ENCODE measurements at regions not wholly inside any gene's neighbourhood (a gene's known extent, or its start where the extent isn't known, plus 50 kb on each side); places are given as distances from the start of the nearest gene placed in this dataset.

- H3K4me3 ChIP-seq (ENCODE audit: low read depth in 1 of 3, low read length in 3 of 3): peak overlapping the region; percentile 59 to 75 (median 72)
- H3K36me3 ChIP-seq (ENCODE audit: control insufficient read depth in 4 of 4, insufficient read depth in 3 of 4, low read depth in 1 of 4, low read length in 3 of 4): no peaks in the 10 kb centered on the region
- TF ChIP-seq GABPA (IDR thresholded peaks at IDR 0.05 in 1 of 2, conservative IDR thresholded peaks at IDR 0.05 in 1 of 2): no peak
- TF ChIP-seq CTCF (IDR thresholded peaks at IDR 0.05; ENCODE audit: low read depth, low read length, missing input control): no peak
- TF ChIP-seq REST (IDR thresholded peaks at IDR 0.05): no peak
- TF ChIP-seq JUND (IDR thresholded peaks at IDR 0.05): no peak
- no peak for TF ChIP-seq RXRA (IDR thresholded peaks at IDR 0.05)
- no peak for TF ChIP-seq MAX (IDR thresholded peaks at IDR 0.05)
- no peak for TF ChIP-seq SP1 (IDR thresholded peaks at IDR 0.05)
- TF ChIP-seq ATF3 (IDR thresholded peaks at IDR 0.05): no peak
- TF ChIP-seq HNF4G (IDR thresholded peaks at IDR 0.05): no peak
- TF ChIP-seq YY1 (IDR thresholded peaks at IDR 0.05): no peak
- TF ChIP-seq NR2F2 (IDR thresholded peaks at IDR 0.05): no peak
- no peak for TF ChIP-seq HNF4A (conservative IDR thresholded peaks at IDR 0.05)
- no peak for TF ChIP-seq RAD21 (IDR thresholded peaks at IDR 0.05)
- no peak for TF ChIP-seq FOXA1 (IDR thresholded peaks at IDR 0.05)
- WGBS: 26% methylated on average over 2 of the region's 2 CpGs
- peak overlapping the region; percentile 92 to 100 for H3K9ac ChIP-seq (ENCODE audit: low read depth in 1 of 2, low read length in 2 of 2)
- no peaks in the 10 kb centered on the region for H3K27me3 ChIP-seq (ENCODE audit: control insufficient read depth in 4 of 4, insufficient read depth in 4 of 4, low read length in 3 of 4)
- DNase-seq (ENCODE audit: low spot score): no peak
- peaks cover 7 to 23% (median 10%) of the 10 kb centered on the region in 4 donors for H3K4me1 ChIP-seq (ENCODE audit: control insufficient read depth in 4 of 4, insufficient read depth in 4 of 4, low read length in 3 of 4)
- peak overlapping the region; percentile 95 to 99 for H3K27ac ChIP-seq (ENCODE audit: low read depth in 1 of 2, low read length in 2 of 2)
- H3K9me3 ChIP-seq (ENCODE audit: control insufficient read depth in 4 of 4, low read length in 3 of 4): no peaks in the 10 kb centered on the region
Observed at GRCh38 chr9:683509-684021, 157.9 kb upstream of the DMRT1 start.

- H3K36me3 ChIP-seq (ENCODE audit: control insufficient read depth in 4 of 4, insufficient read depth in 3 of 4, low read depth in 1 of 4, low read length in 3 of 4): no peaks in the 10 kb centered on the region
- H3K9me3 ChIP-seq (ENCODE audit: control insufficient read depth in 4 of 4, low read length in 3 of 4): no peaks in the 10 kb centered on the region
- peaks cover 7 to 23% (median 11%) of the 10 kb centered on the region in 4 donors for H3K4me1 ChIP-seq (ENCODE audit: control insufficient read depth in 4 of 4, insufficient read depth in 4 of 4, low read length in 3 of 4)
- peak overlapping the region; percentile 92 to 100 for H3K9ac ChIP-seq (ENCODE audit: low read depth in 1 of 2, low read length in 2 of 2)
- H3K4me3 ChIP-seq (ENCODE audit: low read depth in 1 of 3, low read length in 3 of 3): peak overlapping the region; percentile 45 to 72 (median 50)
- no peak for DNase-seq (ENCODE audit: low spot score)
- no peaks in the 10 kb centered on the region for H3K27me3 ChIP-seq (ENCODE audit: control insufficient read depth in 4 of 4, insufficient read depth in 4 of 4, low read length in 3 of 4)
- 25% methylated on average over 9 of the region's 9 CpGs for WGBS
- H3K27ac ChIP-seq (ENCODE audit: low read depth in 1 of 2, low read length in 2 of 2): peak overlapping the region; percentile 95 to 99
- TF ChIP-seq TAF1 (conservative IDR thresholded peaks at IDR 0.05) (peak; percentile 13), ATF3 (IDR thresholded peaks at IDR 0.05) (no peak), RXRA (IDR thresholded peaks at IDR 0.05) (no peak)
Observed at GRCh38 chr9:684054-684890, 157.2 kb upstream of the DMRT1 start.
